Fibroblast of upper back skin (primary cell): ENCODE measurements at regions not wholly inside any gene's neighbourhood (a gene's known extent, or its start where the extent isn't known, plus 50 kb on each side); places are given as distances from the start of the nearest gene placed in this dataset.
"Not testable (repeated sequence)": the region's sequence is repeated elsewhere in the genome, so short reads cannot be mapped to it uniquely, and the experiment has no call there.

ENCODE experiments used
- DNase-seq: peaks from one replicate; pipeline ENCODE4 v3.0.0-alpha.2; 2013

GRCh38 chr9:73219985-73220626 is 68.4 kb downstream of the ANXA1 start:
- DNase-seq, result peak; percentile 12

GRCh38 chr9:73223594-73223993 is 71.9 kb downstream of the ANXA1 start:
- no peak for DNase-seq

GRCh38 chr9:73229543-73229942 is 77.9 kb downstream of the ANXA1 start:
- no peak for DNase-seq

GRCh38 chr9:73230251-73230650 is 78.6 kb downstream of the ANXA1 start:
- no peak for DNase-seq

- DNase-seq, result no peak
These were observed 79.5 kb downstream of the ANXA1 start for GRCh38 chr9:73231203-73231602.

- no peak for DNase-seq
These were observed 81.8 kb downstream of the ANXA1 start for GRCh38 chr9:73233359-73234007.

GRCh38 chr9:73234008-73234360 is 82.3 kb downstream of the ANXA1 start:
- no peak for DNase-seq

GRCh38 chr9:73237140-73237539 is 85.5 kb downstream of the ANXA1 start:
- DNase-seq, result no peak

GRCh38 chr9:73239570-73240265 is 88.1 kb downstream of the ANXA1 start:
- no peak for DNase-seq

GRCh38 chr9:73243078-73243477 is 91.4 kb downstream of the ANXA1 start:
- no peak for DNase-seq

- DNase-seq, result no peak
These were observed 107.5 kb downstream of the ANXA1 start for GRCh38 chr9:73259086-73259696.

- no peak for DNase-seq
These were observed 108.8 kb downstream of the ANXA1 start for GRCh38 chr9:73260506-73260905.

GRCh38 chr9:73264631-73265030 is 113.0 kb downstream of the ANXA1 start:
- no peak for DNase-seq

GRCh38 chr9:73265876-73266275 is 114.2 kb downstream of the ANXA1 start:
- DNase-seq, result no peak

- peak; percentile 40 for DNase-seq
These were observed 117.9 kb downstream of the ANXA1 start for GRCh38 chr9:73269430-73270101.

- DNase-seq, result peak; percentile 86
These were observed 119.5 kb downstream of the ANXA1 start for GRCh38 chr9:73270967-73271721.

- no peak for DNase-seq
These were observed 128.4 kb downstream of the ANXA1 start for GRCh38 chr9:73280113-73280512.

- no peak for DNase-seq
These were observed 132.7 kb downstream of the ANXA1 start for GRCh38 chr9:73284377-73284776.

GRCh38 chr9:73294336-73294735 is 142.7 kb downstream of the ANXA1 start:
- DNase-seq, result no peak

GRCh38 chr9:73325983-73326382 is 174.3 kb downstream of the ANXA1 start:
- DNase-seq, result no peak

GRCh38 chr9:73327149-73327548 is 175.5 kb downstream of the ANXA1 start:
- DNase-seq, result no peak

GRCh38 chr9:73337182-73337581 is 185.5 kb downstream of the ANXA1 start:
- DNase-seq, result not testable (repeated sequence)

GRCh38 chr9:73344060-73344459 is 192.4 kb downstream of the ANXA1 start:
- no peak for DNase-seq
